GM10266 (cell line): ENCODE measurements at regions not wholly inside any gene's neighbourhood (a gene's known extent, or its start where the extent isn't known, plus 50 kb on each side); places are given as distances from the start of the nearest gene placed in this dataset.
"Not testable (repeated sequence)": the region's sequence is repeated elsewhere in the genome, so short reads cannot be mapped to it uniquely, and the experiment has no call there.

Experiments used
- DNase-seq: peaks from one replicate; pipeline ENCODE4 v3.0.0; 2012; ENCODE audit errors: extremely low spot score
- TF ChIP-seq, protein P1 (sequence below): IDR thresholded peaks from 2 replicates; pipeline ENCODE4 v1.5.1; 2012; ENCODE audit warnings: mild to moderate bottlenecking, low read depth; ENCODE audit not compliant: control insufficient read depth, insufficient read depth; ENCODE audit errors: missing control alignments

GRCh38 chr6:147651-148050 lies 144.6 kb upstream of the DUSP22 start:
- DNase-seq = not testable (repeated sequence)

- DNase-seq = not testable (repeated sequence)
- TF ChIP-seq, protein P1, sequence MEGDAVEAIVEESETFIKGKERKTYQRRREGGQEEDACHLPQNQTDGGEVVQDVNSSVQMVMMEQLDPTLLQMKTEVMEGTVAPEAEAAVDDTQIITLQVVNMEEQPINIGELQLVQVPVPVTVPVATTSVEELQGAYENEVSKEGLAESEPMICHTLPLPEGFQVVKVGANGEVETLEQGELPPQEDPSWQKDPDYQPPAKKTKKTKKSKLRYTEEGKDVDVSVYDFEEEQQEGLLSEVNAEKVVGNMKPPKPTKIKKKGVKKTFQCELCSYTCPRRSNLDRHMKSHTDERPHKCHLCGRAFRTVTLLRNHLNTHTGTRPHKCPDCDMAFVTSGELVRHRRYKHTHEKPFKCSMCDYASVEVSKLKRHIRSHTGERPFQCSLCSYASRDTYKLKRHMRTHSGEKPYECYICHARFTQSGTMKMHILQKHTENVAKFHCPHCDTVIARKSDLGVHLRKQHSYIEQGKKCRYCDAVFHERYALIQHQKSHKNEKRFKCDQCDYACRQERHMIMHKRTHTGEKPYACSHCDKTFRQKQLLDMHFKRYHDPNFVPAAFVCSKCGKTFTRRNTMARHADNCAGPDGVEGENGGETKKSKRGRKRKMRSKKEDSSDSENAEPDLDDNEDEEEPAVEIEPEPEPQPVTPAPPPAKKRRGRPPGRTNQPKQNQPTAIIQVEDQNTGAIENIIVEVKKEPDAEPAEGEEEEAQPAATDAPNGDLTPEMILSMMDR = peak; percentile 75
These were observed 144.0 kb upstream of the DUSP22 start for GRCh38 chr6:148051-148984.

DNA sequence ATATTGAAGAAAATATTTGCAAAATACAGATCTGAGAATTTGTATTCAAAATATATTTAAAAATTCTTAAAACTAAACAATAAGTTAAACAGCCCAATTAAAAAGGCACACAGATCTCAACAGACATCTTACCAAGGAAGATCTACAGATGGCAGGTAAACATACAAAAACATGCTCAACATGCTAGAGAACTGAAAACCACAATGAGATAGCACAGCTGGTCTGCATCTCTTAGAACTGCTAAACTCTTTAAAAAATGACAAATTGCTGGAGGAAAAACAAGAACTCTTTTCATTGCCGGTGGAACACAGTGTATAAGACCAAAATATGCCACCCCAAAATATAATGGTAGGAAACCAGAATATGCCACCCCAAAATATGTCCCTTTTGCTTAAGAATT lies 142.1 kb upstream of the DUSP22 start:
- DNase-seq = not testable (repeated sequence)

DNA sequence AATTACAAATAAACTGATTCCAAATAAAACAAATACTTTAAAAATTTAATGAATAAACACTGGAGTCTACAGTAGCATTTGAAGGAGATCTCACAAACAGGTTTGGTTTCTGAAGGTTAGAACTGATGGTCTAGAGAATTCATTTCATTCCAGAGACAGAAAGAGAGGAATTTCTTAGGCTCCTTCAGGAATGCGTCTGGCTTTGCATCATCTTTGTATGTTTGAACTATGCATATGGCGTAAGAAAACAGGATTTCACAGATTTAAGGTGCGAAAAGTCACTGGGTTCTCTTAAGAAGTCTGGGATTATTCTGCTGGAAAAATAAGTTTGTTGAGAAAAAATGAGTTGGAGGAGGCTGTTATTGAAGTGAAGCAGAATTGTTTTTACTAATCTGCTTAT lies 139.9 kb upstream of the DUSP22 start:
- not testable (repeated sequence) for DNase-seq

DNA sequence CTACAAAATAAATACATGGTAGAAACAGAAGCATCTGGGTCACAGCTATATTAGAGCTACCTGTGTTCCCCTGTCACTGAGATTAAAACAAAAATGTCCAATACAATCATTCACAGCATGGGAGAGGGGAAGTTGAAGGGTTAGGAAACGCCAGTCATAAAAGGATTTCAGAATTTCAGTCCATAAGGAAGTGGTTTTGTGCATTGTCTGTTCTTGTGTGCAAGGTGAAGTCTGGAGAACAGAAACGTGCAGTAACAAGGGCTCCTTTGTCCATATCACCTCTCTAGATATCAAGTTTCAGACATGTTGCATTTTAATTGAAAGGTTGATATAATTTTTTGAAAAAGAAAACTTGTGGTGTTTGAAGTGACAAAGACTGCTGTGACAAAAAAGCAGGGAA lies 139.3 kb upstream of the DUSP22 start:
- not testable (repeated sequence) for DNase-seq

GRCh38 chr6:153867-154266 lies 138.4 kb upstream of the DUSP22 start:
- not testable (repeated sequence) for DNase-seq

DNA sequence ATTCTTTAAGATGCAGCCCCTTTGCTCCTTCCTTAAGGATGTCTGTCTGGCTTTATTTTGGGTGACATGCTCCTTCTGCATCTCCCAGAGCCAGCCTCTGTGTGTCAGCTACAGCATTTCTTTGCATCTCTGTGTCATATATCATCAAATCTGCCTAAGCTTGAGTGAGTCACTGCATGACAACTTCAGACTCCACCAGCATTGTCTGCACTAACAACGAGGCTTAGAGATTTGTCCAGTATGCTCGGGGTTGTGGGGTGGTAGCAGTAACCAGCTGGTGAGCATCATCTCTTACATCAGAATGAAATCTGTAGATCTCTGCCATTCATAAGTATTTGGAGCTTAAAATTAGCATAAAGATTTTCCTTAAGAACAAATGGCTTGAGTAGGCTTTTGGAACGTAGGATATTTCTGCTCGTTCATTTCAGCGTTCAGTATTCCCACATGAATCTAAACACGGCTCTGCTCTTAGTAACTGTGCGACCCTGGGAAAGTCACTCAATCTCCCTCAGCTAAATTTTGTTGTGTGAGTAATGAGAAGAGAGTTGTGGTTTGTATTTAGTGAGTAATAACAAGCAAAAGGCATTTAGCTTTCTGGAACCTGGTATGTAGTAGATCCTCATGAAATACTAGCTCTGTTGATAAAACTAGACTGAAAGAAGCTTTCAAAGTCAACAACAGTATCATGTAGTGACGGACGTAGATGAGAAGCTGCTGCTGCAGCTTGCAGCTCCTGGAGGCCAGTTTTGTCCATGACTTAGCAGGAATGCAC lies 137.8 kb upstream of the DUSP22 start:
- DNase-seq = not testable (repeated sequence)

- TF ChIP-seq, protein P1 = no peak
- no peak for DNase-seq
These were observed 136.3 kb upstream of the DUSP22 start for GRCh38 chr6:156010-156409.

- not testable (repeated sequence) for DNase-seq
These were observed 135.7 kb upstream of the DUSP22 start for GRCh38 chr6:156441-157140.

DNA sequence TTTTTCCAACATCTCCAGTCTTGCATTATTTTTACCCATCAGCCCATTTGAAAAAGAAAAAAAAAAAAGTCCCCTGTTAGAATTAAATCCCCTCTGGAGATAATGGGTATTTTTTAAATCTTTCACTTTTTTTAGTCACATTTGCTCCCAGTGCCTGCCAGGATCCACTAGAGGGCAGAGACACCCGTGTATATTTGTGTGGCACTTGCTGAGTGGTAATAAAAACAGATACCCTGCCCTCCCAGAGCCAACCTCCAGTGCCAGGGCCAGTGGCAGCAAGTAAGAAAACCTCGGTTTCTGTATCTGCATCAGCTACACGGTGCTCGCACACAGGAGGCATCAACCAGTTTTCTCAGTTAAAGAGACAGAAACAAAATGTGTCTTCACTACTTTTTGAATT lies 135.1 kb upstream of the DUSP22 start:
- DNase-seq = not testable (repeated sequence)
- TF ChIP-seq, protein P1 = peak; percentile 35

DNA sequence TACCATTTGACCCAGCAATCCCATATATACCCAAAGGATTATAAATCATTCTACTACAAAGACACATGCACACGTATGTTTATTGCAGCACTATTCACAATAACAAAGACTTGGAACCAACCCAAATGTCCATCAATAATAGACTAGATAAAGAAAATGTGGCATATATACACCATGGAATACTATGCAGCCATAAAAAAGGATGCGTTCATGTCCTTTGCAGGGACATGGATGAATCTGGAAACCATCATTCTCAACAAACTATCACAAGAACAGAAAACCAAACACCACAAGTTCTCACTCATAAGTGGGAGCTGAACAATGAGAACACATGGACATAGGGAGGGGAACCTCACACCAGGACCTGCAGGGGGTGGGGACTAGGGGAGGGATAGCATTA lies 130.6 kb upstream of the DUSP22 start:
- DNase-seq = not testable (repeated sequence)
